ENCODE measurements at regions not wholly inside any gene's neighbourhood (a gene's known extent, or its start where the extent isn't known, plus 50 kb on each side); places are given as distances from the start of the nearest gene placed in this dataset.

DNA sequence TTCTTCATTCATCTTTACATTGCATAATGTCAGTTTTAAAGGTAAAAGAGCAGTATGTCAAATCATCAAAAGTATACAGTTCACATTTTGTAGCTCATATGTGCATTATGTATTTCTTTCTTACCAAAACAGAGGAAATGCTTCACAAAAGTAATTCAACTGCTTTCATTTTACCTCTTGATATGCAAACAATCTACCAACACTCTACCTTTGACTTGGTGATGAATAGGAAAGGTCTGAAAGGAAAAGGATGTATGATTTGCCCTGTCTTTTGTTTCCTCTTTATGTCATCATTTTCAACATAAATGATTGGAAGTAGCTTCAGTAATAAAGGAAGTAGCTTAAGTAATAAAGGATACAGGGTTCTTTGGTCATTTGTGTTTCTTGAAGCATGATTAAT is 846.7 kb downstream of the NXPH1 start:
- H3K27ac ChIP-seq: no peak overlapping the region
- H3K4me1 ChIP-seq: no peaks in the 10 kb centered on the region
- no peak overlapping the region for H3K27ac Mint-ChIP-seq
- H3K4me2 ChIP-seq: no peak overlapping the region
- H3K79me2 ChIP-seq (ENCODE audit: low read depth): no peaks in the 10 kb centered on the region
- H3F3A ChIP-seq (ENCODE audit: low read depth): no peaks in the 10 kb centered on the region
- no peak overlapping the region for H2AFZ ChIP-seq (replicated peaks)
- no peaks in the 10 kb centered on the region for H3K27me3 Mint-ChIP-seq (ENCODE audit: insufficient read depth, low read depth)
- no peaks in the 10 kb centered on the region for H3K36me3 Mint-ChIP-seq
- H3K9me3 Mint-ChIP-seq: no peaks in the 10 kb centered on the region
- H3K4me3 ChIP-seq: no peak overlapping the region
- no peaks in the 10 kb centered on the region for H3K9me3 ChIP-seq (ENCODE audit: low read depth)
- H3K4me3 Mint-ChIP-seq: no peak overlapping the region
- no peaks in the 10 kb centered on the region for H4K20me1 ChIP-seq (ENCODE audit: low read depth)
- H3K9ac ChIP-seq: no peak overlapping the region
- TF ChIP-seq EZH2 (IDR thresholded peaks at IDR 0.05) (no peak), CTCF (IDR thresholded peaks at IDR 0.05) (no peak), EZH2phosphoT487 (IDR thresholded peaks at IDR 0.05) (no peak)
- DNase-seq (ENCODE audit: low spot score): no peak
- no peaks in the 10 kb centered on the region for H3K36me3 ChIP-seq
- no peaks in the 10 kb centered on the region for H3K27me3 ChIP-seq
- no peaks in the 10 kb centered on the region for H3K4me1 Mint-ChIP-seq

GRCh38 chr7:9283246-9283645 is 849.8 kb downstream of the NXPH1 start:
- Histone ChIP-seq H3K9ac (no peak overlapping the region), H3K27ac (no peak overlapping the region), H3K4me2 (no peak overlapping the region), H3F3A (ENCODE audit: low read depth) (no peaks in the 10 kb centered on the region), H3K79me2 (ENCODE audit: low read depth) (no peaks in the 10 kb centered on the region), H3K27me3 (no peaks in the 10 kb centered on the region), H3K4me1 (no peaks in the 10 kb centered on the region), H3K36me3 (no peaks in the 10 kb centered on the region), H3K4me3 (no peak overlapping the region), H4K20me1 (ENCODE audit: low read depth) (no peaks in the 10 kb centered on the region), H2AFZ (replicated peaks) (no peak overlapping the region), H3K9me3 (ENCODE audit: low read depth) (no peaks in the 10 kb centered on the region)
- H3K36me3 Mint-ChIP-seq: no peaks in the 10 kb centered on the region
- H3K27me3 Mint-ChIP-seq (ENCODE audit: insufficient read depth, low read depth): no peaks in the 10 kb centered on the region
- H3K4me3 Mint-ChIP-seq: no peak overlapping the region
- H3K4me1 Mint-ChIP-seq: no peaks in the 10 kb centered on the region
- TF ChIP-seq CTCF (IDR thresholded peaks at IDR 0.05) (no peak), EZH2 (IDR thresholded peaks at IDR 0.05) (no peak)
- no peak for DNase-seq (ENCODE audit: low spot score)
- no peaks in the 10 kb centered on the region for H3K9me3 Mint-ChIP-seq
- H3K27ac Mint-ChIP-seq: no peak overlapping the region

DNA sequence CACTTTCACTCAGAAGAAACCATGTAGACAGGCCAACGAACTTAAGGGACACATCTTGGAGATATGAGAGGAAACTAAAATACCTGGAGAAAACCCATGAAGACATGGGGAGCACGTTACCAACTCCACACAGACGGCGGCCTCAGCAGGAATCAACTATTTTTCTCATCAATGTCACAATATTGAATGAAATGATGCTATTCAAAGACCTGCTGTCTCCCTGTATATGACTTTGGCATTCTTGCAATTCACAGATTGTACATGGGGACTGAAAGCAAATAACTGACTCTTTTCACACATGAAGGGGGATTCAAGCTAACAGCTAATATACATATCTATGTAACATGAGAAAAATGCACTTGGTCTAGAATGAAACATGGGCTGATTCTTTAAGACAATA is 869.0 kb downstream of the NXPH1 start:
- Histone ChIP-seq H3F3A (ENCODE audit: low read depth) (no peaks in the 10 kb centered on the region), H3K27ac (no peak overlapping the region), H3K27me3 (no peaks in the 10 kb centered on the region), H3K4me2 (no peak overlapping the region), H3K79me2 (ENCODE audit: low read depth) (no peaks in the 10 kb centered on the region), H3K9ac (no peak overlapping the region), H3K4me3 (no peak overlapping the region), H2AFZ (replicated peaks) (no peak overlapping the region), H3K36me3 (no peaks in the 10 kb centered on the region), H4K20me1 (ENCODE audit: low read depth) (no peaks in the 10 kb centered on the region), H3K4me1 (no peaks in the 10 kb centered on the region), H3K9me3 (ENCODE audit: low read depth) (no peaks in the 10 kb centered on the region)
- no peak overlapping the region for H3K4me3 Mint-ChIP-seq
- H3K36me3 Mint-ChIP-seq: no peaks in the 10 kb centered on the region
- no peaks in the 10 kb centered on the region for H3K9me3 Mint-ChIP-seq
- H3K27ac Mint-ChIP-seq: no peak overlapping the region
- no peaks in the 10 kb centered on the region for H3K27me3 Mint-ChIP-seq (ENCODE audit: insufficient read depth, low read depth)
- no peak for TF ChIP-seq EZH2 (IDR thresholded peaks at IDR 0.05)
- TF ChIP-seq CTCF (IDR thresholded peaks at IDR 0.05): no peak
- TF ChIP-seq EZH2phosphoT487 (IDR thresholded peaks at IDR 0.05): no peak
- DNase-seq (ENCODE audit: low spot score): no peak
- H3K4me1 Mint-ChIP-seq: no peaks in the 10 kb centered on the region

DNA sequence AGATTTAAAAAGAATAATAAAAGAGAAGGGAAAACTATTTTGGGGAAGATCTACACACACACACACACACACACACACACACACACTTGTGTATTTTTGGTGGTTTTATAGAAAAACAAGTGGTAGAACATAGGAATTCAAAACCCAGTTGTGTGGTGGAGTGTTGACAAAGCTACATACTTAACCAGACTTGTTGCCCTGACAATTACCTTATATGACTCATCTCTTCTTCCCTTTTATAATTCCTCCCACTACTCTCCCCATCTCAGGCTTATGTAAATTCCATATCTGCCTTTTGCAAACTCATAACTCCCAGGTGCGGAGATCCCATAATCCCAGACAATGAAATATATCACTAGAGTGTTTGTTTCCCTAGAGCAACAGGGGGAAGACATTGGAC is 873.7 kb downstream of the NXPH1 start:
- TF ChIP-seq CTCF (IDR thresholded peaks at IDR 0.05) (no peak), EZH2phosphoT487 (IDR thresholded peaks at IDR 0.05) (no peak), EZH2 (IDR thresholded peaks at IDR 0.05) (no peak)
- no peak overlapping the region for H2AFZ ChIP-seq (replicated peaks)

More for the DNA sequence above, 873.7 kb downstream of the NXPH1 start:
- Histone ChIP-seq H3K4me2 (no peak overlapping the region), H3K4me3 (no peak overlapping the region), H3K27me3 (no peaks in the 10 kb centered on the region), H4K20me1 (ENCODE audit: low read depth) (no peaks in the 10 kb centered on the region), H3K9me3 (ENCODE audit: low read depth) (no peaks in the 10 kb centered on the region), H3K27ac (no peak overlapping the region), H3K4me1 (no peaks in the 10 kb centered on the region), H3F3A (ENCODE audit: low read depth) (no peaks in the 10 kb centered on the region), H3K79me2 (ENCODE audit: low read depth) (no peaks in the 10 kb centered on the region), H3K36me3 (no peaks in the 10 kb centered on the region), H3K9ac (no peak overlapping the region)
- H3K36me3 Mint-ChIP-seq: no peaks in the 10 kb centered on the region
- no peak overlapping the region for H3K27ac Mint-ChIP-seq
- DNase-seq (ENCODE audit: low spot score): no peak
- H3K4me3 Mint-ChIP-seq: no peak overlapping the region
- no peaks in the 10 kb centered on the region for H3K9me3 Mint-ChIP-seq
- H3K27me3 Mint-ChIP-seq (ENCODE audit: insufficient read depth, low read depth): no peaks in the 10 kb centered on the region
- H3K4me1 Mint-ChIP-seq: no peaks in the 10 kb centered on the region
